ENCODE measurements at regions not wholly inside any gene's neighbourhood (a gene's known extent, or its start where the extent isn't known, plus 50 kb on each side); places are given as distances from the start of the nearest gene placed in this dataset.

GRCh38 chr12:76240281-76240680 lies 107.9 kb downstream of the BBS10 start:
- H3K27me3 Mint-ChIP-seq (ENCODE audit: low read depth in 2 of 2) = peaks cover 6% of the 10 kb centered on the region in 2 donors
- DNase-seq (no peak), ATAC-seq (no peak)
- H3K36me3 ChIP-seq (ENCODE audit: control insufficient read depth, insufficient read depth, low read length) = no peaks in the 10 kb centered on the region
- H3K4me3 Mint-ChIP-seq = no peak overlapping the region
- no peaks in the 10 kb centered on the region for H3K9me3 Mint-ChIP-seq
- H3K9me3 ChIP-seq (ENCODE audit: control insufficient read depth, insufficient read depth, low read length) = no peaks in the 10 kb centered on the region
- no peaks in the 10 kb centered on the region for H3K27me3 ChIP-seq (ENCODE audit: control insufficient read depth, insufficient read depth, low read length)
- intact Hi-C loops (cut with micrococcal nuclease) = no loop called here
- 85% methylated on average over 6 of the region's 6 CpGs for WGBS (ENCODE audit: insufficient coverage)
- H3K27ac Mint-ChIP-seq = no peak overlapping the region
- no peak overlapping the region for H3K4me3 ChIP-seq (ENCODE audit: low read length)
- no peaks in the 10 kb centered on the region for H3K4me1 ChIP-seq (ENCODE audit: control insufficient read depth, insufficient read depth, low read length)
- H3K27ac ChIP-seq (ENCODE audit: low read length) = no peak overlapping the region
- no peaks in the 10 kb centered on the region for H3K4me1 Mint-ChIP-seq
- H3K36me3 Mint-ChIP-seq = no peaks in the 10 kb centered on the region
- TF ChIP-seq CTCF (IDR thresholded peaks at IDR 0.05) = no peak

DNA sequence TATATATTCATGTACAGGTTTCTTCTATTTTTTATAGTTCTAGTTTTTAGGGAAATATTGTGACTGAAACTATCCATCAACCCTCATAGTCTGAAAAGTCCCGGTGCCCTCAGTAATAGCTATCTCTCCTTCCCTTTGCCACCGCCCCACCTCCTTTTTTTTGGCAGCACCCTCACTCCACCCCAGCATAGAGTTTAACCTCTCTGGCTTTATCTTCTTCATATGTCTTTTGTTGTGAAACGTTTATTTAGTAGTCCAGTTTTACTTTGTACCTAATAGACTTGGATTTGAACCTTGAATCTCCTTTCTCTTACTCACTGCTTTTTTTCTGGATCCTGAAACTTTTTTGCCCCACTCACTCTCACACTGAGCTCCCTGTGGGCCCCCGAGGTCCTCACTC lies 109.5 kb downstream of the BBS10 start:
- no peak for TF ChIP-seq CTCF (IDR thresholded peaks at IDR 0.05)
- no peaks in the 10 kb centered on the region for H3K9me3 Mint-ChIP-seq
- no peaks in the 10 kb centered on the region for H3K27me3 ChIP-seq (ENCODE audit: control insufficient read depth, insufficient read depth, low read length)
- no peak overlapping the region for H3K4me3 Mint-ChIP-seq
- H3K27me3 Mint-ChIP-seq (ENCODE audit: low read depth in 2 of 2) = peaks cover 0 to 6% of the 10 kb centered on the region in 2 donors
- no peaks in the 10 kb centered on the region for H3K4me1 ChIP-seq (ENCODE audit: control insufficient read depth, insufficient read depth, low read length)
- DNase-seq (no peak), ATAC-seq (no peak)
- no peak overlapping the region for H3K27ac ChIP-seq (ENCODE audit: low read length)
- intact Hi-C loops (cut with micrococcal nuclease) = no loop called here
- WGBS (ENCODE audit: insufficient coverage) = 86% methylated on average over 3 of the region's 4 CpGs
- no peaks in the 10 kb centered on the region for H3K36me3 Mint-ChIP-seq
- no peaks in the 10 kb centered on the region for H3K9me3 ChIP-seq (ENCODE audit: control insufficient read depth, insufficient read depth, low read length)
- no peaks in the 10 kb centered on the region for H3K36me3 ChIP-seq (ENCODE audit: control insufficient read depth, insufficient read depth, low read length)
- no peak overlapping the region for H3K4me3 ChIP-seq (ENCODE audit: low read length)
- no peaks in the 10 kb centered on the region for H3K4me1 Mint-ChIP-seq
- H3K27ac Mint-ChIP-seq = no peak overlapping the region

DNA sequence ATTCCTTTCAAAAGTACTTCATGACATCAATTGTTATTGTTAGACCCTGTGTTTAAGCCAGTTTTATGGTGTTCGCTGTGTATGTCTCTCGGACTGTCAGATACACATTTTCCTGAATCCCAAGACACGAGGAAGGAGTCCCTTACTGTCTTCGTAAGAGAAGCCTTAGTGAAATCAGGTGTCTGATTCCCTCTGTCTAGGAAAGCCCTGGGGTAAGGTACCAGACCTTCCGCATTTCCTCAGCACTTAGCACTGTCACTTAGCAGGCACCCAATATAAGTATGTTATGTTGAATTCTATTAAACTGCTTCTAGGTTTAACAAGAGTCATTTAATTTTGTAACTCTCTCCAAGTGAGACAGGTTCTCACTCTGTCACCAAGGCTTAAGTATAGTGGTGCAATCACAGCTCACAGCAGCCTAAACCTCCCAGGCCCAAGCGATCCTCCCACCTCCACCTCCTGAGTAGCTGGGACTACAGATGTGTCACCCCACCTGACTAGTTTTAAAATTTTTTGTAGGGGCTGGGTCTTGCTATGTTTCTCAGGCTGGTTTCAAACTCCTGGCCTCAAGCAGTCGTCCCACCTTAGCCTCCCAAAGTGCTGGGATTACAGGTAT lies 111.0 kb downstream of the BBS10 start:
- no peak overlapping the region for H3K4me3 ChIP-seq (ENCODE audit: low read length)
- DNase-seq = no peak
- H3K36me3 ChIP-seq (ENCODE audit: control insufficient read depth, insufficient read depth, low read length) = no peaks in the 10 kb centered on the region
- no peak for TF ChIP-seq CTCF (IDR thresholded peaks at IDR 0.05)
- intact Hi-C loops (cut with micrococcal nuclease) = no loop called here
- no peaks in the 10 kb centered on the region for H3K36me3 Mint-ChIP-seq
- H3K27ac Mint-ChIP-seq = no peak overlapping the region
- 87% methylated on average over 5 of the region's 7 CpGs for WGBS (ENCODE audit: insufficient coverage)
- no peaks in the 10 kb centered on the region for H3K9me3 Mint-ChIP-seq
- no peaks in the 10 kb centered on the region for H3K4me1 ChIP-seq (ENCODE audit: control insufficient read depth, insufficient read depth, low read length)
- ATAC-seq = no peak
- no peaks in the 10 kb centered on the region for H3K9me3 ChIP-seq (ENCODE audit: control insufficient read depth, insufficient read depth, low read length)
- no peaks in the 10 kb centered on the region for H3K27me3 ChIP-seq (ENCODE audit: control insufficient read depth, insufficient read depth, low read length)
- H3K4me1 Mint-ChIP-seq = no peaks in the 10 kb centered on the region
- H3K27me3 Mint-ChIP-seq (ENCODE audit: low read depth in 2 of 2) = peaks cover 0 to 6% of the 10 kb centered on the region in 2 donors
- H3K27ac ChIP-seq (ENCODE audit: low read length) = no peak overlapping the region
- H3K4me3 Mint-ChIP-seq = no peak overlapping the region

GRCh38 chr12:76236640-76237039 lies 111.6 kb downstream of the BBS10 start:
- Histone ChIP-seq H3K4me3 (ENCODE audit: low read length) (no peak overlapping the region), H3K36me3 (ENCODE audit: control insufficient read depth, insufficient read depth, low read length) (no peaks in the 10 kb centered on the region), H3K27me3 (ENCODE audit: control insufficient read depth, insufficient read depth, low read length) (no peaks in the 10 kb centered on the region), H3K27ac (ENCODE audit: low read length) (no peak overlapping the region), H3K4me1 (ENCODE audit: control insufficient read depth, insufficient read depth, low read length) (no peaks in the 10 kb centered on the region), H3K9me3 (ENCODE audit: control insufficient read depth, insufficient read depth, low read length) (no peaks in the 10 kb centered on the region)
- ATAC-seq (no peak), DNase-seq (no peak)
- no peak overlapping the region for H3K27ac Mint-ChIP-seq
- no peaks in the 10 kb centered on the region for H3K9me3 Mint-ChIP-seq
- WGBS (ENCODE audit: insufficient coverage) = 93% methylated on average over 7 of the region's 7 CpGs
- intact Hi-C loops (cut with micrococcal nuclease) = no loop called here
- no peak for TF ChIP-seq CTCF (IDR thresholded peaks at IDR 0.05)
- H3K4me3 Mint-ChIP-seq = no peak overlapping the region
- peaks cover 0 to 6% of the 10 kb centered on the region in 2 donors for H3K27me3 Mint-ChIP-seq (ENCODE audit: low read depth in 2 of 2)
- H3K36me3 Mint-ChIP-seq = no peaks in the 10 kb centered on the region
- H3K4me1 Mint-ChIP-seq = no peaks in the 10 kb centered on the region

Measured in natural killer cell (primary cell).